ENCODE measurements at regions not wholly inside any gene's neighbourhood (a gene's known extent, or its start where the extent isn't known, plus 50 kb on each side); places are given as distances from the start of the nearest gene placed in this dataset.

DNA sequence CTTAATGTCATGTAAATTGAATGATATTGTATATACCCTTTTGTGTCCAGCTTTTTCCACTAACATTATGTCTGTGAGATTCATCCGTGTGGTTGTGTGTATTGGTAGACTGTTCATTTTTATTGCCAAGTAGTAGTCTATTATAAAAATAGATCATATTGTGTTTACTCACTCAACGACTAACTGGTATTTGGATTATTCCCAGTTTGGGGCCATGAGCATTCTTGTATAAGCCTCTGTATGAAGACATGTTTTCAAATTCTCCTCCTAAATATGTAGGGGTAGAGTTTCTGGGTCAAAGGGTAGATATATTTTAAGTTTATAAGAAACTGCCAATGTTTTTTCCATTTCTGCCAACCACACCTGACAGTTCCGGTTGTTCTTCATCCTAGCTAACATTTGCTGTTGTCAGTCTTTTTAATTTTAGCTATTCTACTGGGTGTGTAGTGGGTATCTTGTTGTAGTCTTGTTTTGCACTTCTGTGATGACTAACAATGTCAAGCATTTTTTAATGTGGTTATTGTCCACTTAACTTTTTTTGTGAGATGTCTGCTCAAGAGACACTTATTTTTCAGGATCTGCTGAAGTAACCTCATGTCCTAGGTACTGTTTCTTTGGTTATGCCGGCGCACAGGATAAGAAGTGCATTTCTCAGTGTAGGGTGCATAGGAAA is 93.2 kb downstream of the DACT1 start:
- Histone ChIP-seq H2AFZ (ENCODE audit: low read length) (no peak overlapping the region), H3K4me1 (ENCODE audit: insufficient read depth, low read length, severe bottlenecking) (no peaks in the 10 kb centered on the region), H3K9ac (ENCODE audit: low read length) (no peak overlapping the region), H3K27ac (ENCODE audit: low read depth, low read length, poor library complexity, severe bottlenecking) (no peak overlapping the region), H3K27me3 (ENCODE audit: insufficient read depth, low read length) (no peaks in the 10 kb centered on the region), H4K20me1 (ENCODE audit: insufficient read depth, low read length) (no peaks in the 10 kb centered on the region), H3F3A (ENCODE audit: insufficient read depth, low read length) (no peaks in the 10 kb centered on the region), H3K4me3 (ENCODE audit: low read depth, low read length, poor library complexity, severe bottlenecking) (no peak overlapping the region), H3K79me2 (ENCODE audit: insufficient read depth, low read length) (no peaks in the 10 kb centered on the region), H3K9me2 (ENCODE audit: low read depth, low read length) (no peaks in the 10 kb centered on the region), H3K4me2 (ENCODE audit: low read length) (no peak overlapping the region), H3K36me3 (ENCODE audit: insufficient read depth, low read length) (no peaks in the 10 kb centered on the region), H3K9me3 (ENCODE audit: low read length) (no peaks in the 10 kb centered on the region)
- TF ChIP-seq, protein P1, sequence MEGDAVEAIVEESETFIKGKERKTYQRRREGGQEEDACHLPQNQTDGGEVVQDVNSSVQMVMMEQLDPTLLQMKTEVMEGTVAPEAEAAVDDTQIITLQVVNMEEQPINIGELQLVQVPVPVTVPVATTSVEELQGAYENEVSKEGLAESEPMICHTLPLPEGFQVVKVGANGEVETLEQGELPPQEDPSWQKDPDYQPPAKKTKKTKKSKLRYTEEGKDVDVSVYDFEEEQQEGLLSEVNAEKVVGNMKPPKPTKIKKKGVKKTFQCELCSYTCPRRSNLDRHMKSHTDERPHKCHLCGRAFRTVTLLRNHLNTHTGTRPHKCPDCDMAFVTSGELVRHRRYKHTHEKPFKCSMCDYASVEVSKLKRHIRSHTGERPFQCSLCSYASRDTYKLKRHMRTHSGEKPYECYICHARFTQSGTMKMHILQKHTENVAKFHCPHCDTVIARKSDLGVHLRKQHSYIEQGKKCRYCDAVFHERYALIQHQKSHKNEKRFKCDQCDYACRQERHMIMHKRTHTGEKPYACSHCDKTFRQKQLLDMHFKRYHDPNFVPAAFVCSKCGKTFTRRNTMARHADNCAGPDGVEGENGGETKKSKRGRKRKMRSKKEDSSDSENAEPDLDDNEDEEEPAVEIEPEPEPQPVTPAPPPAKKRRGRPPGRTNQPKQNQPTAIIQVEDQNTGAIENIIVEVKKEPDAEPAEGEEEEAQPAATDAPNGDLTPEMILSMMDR (IDR thresholded peaks at IDR 0.05; ENCODE audit: low read length): no peak
- TF ChIP-seq EZH2 (IDR thresholded peaks at IDR 0.05; ENCODE audit: borderline replicate concordance, low read length): no peak

DNA sequence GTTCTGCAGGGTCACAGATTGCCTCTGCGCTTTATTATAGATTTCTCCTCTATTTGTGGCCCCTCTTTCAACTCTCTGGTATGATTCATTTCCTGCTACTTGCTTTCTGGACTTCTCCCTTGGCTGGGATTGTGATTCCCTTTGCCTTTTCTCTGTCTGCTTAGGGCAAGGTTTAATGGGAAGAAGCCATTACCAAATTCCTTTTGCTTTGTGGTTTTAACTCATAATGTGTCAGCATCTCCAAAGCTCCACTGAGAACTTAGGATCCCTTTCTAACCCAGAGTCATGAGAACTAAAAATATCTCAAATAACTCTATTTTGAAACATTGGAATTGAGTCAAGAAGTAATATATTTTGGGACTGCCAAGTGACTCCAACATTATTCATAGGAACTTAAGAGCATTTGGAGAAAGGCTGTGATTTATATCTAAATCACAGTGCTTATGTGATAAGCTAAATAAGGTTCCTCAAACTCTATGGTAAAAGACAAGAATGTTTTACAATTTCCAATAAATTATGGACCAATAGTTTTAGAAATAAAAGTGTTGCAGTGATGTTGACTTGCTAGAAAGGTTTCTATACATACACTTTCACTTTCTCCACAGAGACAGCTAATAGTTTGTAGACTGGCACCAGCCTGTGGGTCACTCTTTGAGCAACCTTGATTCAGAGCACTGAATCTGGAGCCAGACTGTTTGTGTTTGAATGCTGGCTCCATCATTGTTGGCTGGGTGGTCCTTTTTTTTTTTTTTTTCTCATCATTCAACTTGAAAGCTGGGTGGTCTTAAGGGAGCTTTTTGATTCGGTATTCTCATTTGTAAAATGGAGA is 93.9 kb downstream of the DACT1 start:
- Histone ChIP-seq H3K79me2 (ENCODE audit: insufficient read depth, low read length) (no peaks in the 10 kb centered on the region), H3K4me1 (ENCODE audit: insufficient read depth, low read length, severe bottlenecking) (no peaks in the 10 kb centered on the region), H3K9me2 (ENCODE audit: low read depth, low read length) (no peaks in the 10 kb centered on the region), H3K27me3 (ENCODE audit: insufficient read depth, low read length) (no peaks in the 10 kb centered on the region), H2AFZ (ENCODE audit: low read length) (no peak overlapping the region), H4K20me1 (ENCODE audit: insufficient read depth, low read length) (no peaks in the 10 kb centered on the region), H3K36me3 (ENCODE audit: insufficient read depth, low read length) (no peaks in the 10 kb centered on the region), H3K9ac (ENCODE audit: low read length) (no peak overlapping the region), H3F3A (ENCODE audit: insufficient read depth, low read length) (no peaks in the 10 kb centered on the region), H3K4me3 (ENCODE audit: low read depth, low read length, poor library complexity, severe bottlenecking) (no peak overlapping the region), H3K9me3 (ENCODE audit: low read length) (no peaks in the 10 kb centered on the region), H3K4me2 (ENCODE audit: low read length) (no peak overlapping the region), H3K27ac (ENCODE audit: low read depth, low read length, poor library complexity, severe bottlenecking) (no peak overlapping the region)
- no peak for TF ChIP-seq EZH2 (IDR thresholded peaks at IDR 0.05; ENCODE audit: borderline replicate concordance, low read length)
- TF ChIP-seq, protein P1 (IDR thresholded peaks at IDR 0.05; ENCODE audit: low read length): no peak

DNA sequence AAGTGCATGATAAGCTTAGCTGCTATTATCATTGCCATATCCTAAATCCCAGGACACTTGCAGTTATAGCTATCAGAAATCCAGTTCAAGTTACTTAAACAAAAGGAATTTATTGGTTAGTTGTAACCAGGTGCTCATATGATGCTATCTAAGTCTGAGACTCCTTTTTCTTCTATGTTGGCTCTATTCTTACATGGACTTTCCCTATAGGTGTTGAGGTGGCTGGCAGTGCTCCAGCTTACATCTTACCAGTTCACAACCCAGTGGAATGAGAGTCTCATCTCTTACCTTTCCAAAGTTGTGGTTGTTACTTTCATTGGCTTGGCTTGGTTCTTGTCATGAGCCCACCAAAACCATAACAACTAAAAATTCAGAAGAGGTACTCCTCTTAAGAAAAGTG is 94.6 kb downstream of the DACT1 start:
- no peak overlapping the region for H3K27ac ChIP-seq (ENCODE audit: low read depth, low read length, poor library complexity, severe bottlenecking)
- no peak overlapping the region for H2AFZ ChIP-seq (ENCODE audit: low read length)
- H3K4me2 ChIP-seq (ENCODE audit: low read length): no peak overlapping the region
- no peaks in the 10 kb centered on the region for H3F3A ChIP-seq (ENCODE audit: insufficient read depth, low read length)
- H3K79me2 ChIP-seq (ENCODE audit: insufficient read depth, low read length): no peaks in the 10 kb centered on the region
- H3K4me1 ChIP-seq (ENCODE audit: insufficient read depth, low read length, severe bottlenecking): no peaks in the 10 kb centered on the region
- no peaks in the 10 kb centered on the region for H3K9me3 ChIP-seq (ENCODE audit: low read length)
- no peaks in the 10 kb centered on the region for H3K36me3 ChIP-seq (ENCODE audit: insufficient read depth, low read length)
- H4K20me1 ChIP-seq (ENCODE audit: insufficient read depth, low read length): no peaks in the 10 kb centered on the region
- no peaks in the 10 kb centered on the region for H3K9me2 ChIP-seq (ENCODE audit: low read depth, low read length)
- no peak overlapping the region for H3K4me3 ChIP-seq (ENCODE audit: low read depth, low read length, poor library complexity, severe bottlenecking)
- no peak for TF ChIP-seq EZH2 (IDR thresholded peaks at IDR 0.05; ENCODE audit: borderline replicate concordance, low read length)
- TF ChIP-seq, protein P1 (IDR thresholded peaks at IDR 0.05; ENCODE audit: low read length): no peak
- no peaks in the 10 kb centered on the region for H3K27me3 ChIP-seq (ENCODE audit: insufficient read depth, low read length)
- no peak overlapping the region for H3K9ac ChIP-seq (ENCODE audit: low read length)

Data from OCI-LY1 (cell line).